ENCODE measurements at regions not wholly inside any gene's neighbourhood (a gene's known extent, or its start where the extent isn't known, plus 50 kb on each side); places are given as distances from the start of the nearest gene placed in this dataset.

GRCh38 chr18:24721388-24721787 is 261.0 kb downstream of the HRH4 start:
- Histone ChIP-seq H3K4me3 (ENCODE audit: low read depth in 1 of 2, low read length in 2 of 2) (no peak overlapping the region), H3K36me3 (ENCODE audit: control insufficient read depth in 1 of 2, insufficient read depth in 2 of 2, low read length in 2 of 2) (no peaks in the 10 kb centered on the region), H3K27me3 (ENCODE audit: low read depth, low read length) (no peaks in the 10 kb centered on the region), H3K9me3 (ENCODE audit: control insufficient read depth in 1 of 2, low read length in 2 of 2) (no peaks in the 10 kb centered on the region), H3K27ac (ENCODE audit: low read length) (no peak overlapping the region), H3K4me1 (ENCODE audit: control insufficient read depth in 1 of 2, insufficient read depth in 2 of 2, low read length in 2 of 2) (no peaks in the 10 kb centered on the region)

DNA sequence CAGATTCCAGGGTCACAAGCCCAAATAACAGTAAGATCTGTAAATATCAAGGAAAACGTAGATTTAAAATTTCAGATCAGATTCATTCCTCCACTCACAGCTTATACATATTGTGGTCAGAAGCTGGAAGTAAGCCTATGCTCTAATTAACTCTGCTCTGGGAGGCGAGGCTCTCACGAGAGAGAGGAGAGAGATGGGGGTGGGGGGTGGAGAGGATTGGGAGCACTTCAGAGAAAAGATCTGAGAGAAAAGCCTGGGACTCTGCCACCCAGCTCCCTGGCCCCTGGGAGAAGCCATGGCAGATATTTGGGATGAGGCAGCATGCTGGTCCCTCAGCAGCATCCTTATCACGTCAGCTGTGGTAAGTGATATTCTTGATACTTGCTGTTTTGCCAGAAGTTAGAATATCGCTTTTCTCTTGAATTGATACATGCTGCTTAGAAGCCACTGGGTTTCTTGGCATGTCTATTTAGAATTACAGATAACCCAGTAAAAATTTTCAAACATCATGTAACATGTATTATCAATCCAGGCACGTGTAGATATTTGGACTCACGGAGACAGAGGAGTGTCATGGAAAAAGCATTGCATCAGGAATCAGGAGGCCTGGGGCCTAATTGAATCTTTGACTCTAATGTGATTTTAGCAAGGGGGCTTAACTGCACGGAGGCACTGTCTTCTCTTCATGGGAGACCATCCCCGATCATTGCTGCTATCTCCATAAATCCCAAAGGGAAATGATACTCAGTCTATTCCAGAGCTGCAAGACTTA is 265.4 kb downstream of the HRH4 start:
- no peak overlapping the region for H3K4me3 ChIP-seq (ENCODE audit: low read depth in 1 of 2, low read length in 2 of 2)
- no peak overlapping the region for H3K27ac ChIP-seq (ENCODE audit: low read length)
- no peaks in the 10 kb centered on the region for H3K9me3 ChIP-seq (ENCODE audit: control insufficient read depth in 1 of 2, low read length in 2 of 2)
- no peaks in the 10 kb centered on the region for H3K36me3 ChIP-seq (ENCODE audit: control insufficient read depth in 1 of 2, insufficient read depth in 2 of 2, low read length in 2 of 2)
- no peaks in the 10 kb centered on the region for H3K27me3 ChIP-seq (ENCODE audit: low read depth, low read length)
- H3K4me1 ChIP-seq (ENCODE audit: control insufficient read depth in 1 of 2, insufficient read depth in 2 of 2, low read length in 2 of 2): no peaks in the 10 kb centered on the region

- H3K27ac ChIP-seq (ENCODE audit: low read length): no peak overlapping the region
- H3K27me3 ChIP-seq (ENCODE audit: low read depth, low read length): no peaks in the 10 kb centered on the region
- no peaks in the 10 kb centered on the region for H3K4me1 ChIP-seq (ENCODE audit: control insufficient read depth in 1 of 2, insufficient read depth in 2 of 2, low read length in 2 of 2)
- no peaks in the 10 kb centered on the region for H3K36me3 ChIP-seq (ENCODE audit: control insufficient read depth in 1 of 2, insufficient read depth in 2 of 2, low read length in 2 of 2)
- peak overlapping the region; percentile 38 to 47 for H3K4me3 ChIP-seq (ENCODE audit: low read depth in 1 of 2, low read length in 2 of 2)
- H3K9me3 ChIP-seq (ENCODE audit: control insufficient read depth in 1 of 2, low read length in 2 of 2): no peaks in the 10 kb centered on the region
Measured at GRCh38 chr18:24726727-24727492, 266.5 kb downstream of the HRH4 start.

DNA sequence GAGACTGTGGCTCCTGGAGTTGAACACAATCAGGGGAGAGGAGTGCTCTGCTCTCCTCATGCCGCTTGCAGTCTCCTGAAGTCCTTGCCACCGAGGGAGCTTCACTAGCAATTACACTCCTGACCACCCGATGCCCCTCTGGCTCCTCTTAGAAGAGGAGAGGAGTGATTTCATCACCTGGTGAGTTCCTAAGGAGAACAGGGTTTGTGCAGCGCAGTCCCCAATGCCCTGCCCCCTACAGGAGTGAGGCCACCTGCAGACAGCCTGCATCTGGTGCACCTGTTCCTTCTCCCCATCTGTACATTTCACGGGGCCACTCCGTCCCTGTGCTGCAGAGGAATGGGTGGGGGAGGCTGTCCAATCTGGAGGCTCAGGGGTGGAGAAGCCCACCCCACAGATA is 267.2 kb downstream of the HRH4 start:
- Histone ChIP-seq H3K4me3 (ENCODE audit: low read depth in 1 of 2, low read length in 2 of 2) (no peak overlapping the region), H3K4me1 (ENCODE audit: control insufficient read depth in 1 of 2, insufficient read depth in 2 of 2, low read length in 2 of 2) (no peaks in the 10 kb centered on the region), H3K27ac (ENCODE audit: low read length) (no peak overlapping the region), H3K9me3 (ENCODE audit: control insufficient read depth in 1 of 2, low read length in 2 of 2) (no peaks in the 10 kb centered on the region), H3K27me3 (ENCODE audit: low read depth, low read length) (no peaks in the 10 kb centered on the region), H3K36me3 (ENCODE audit: control insufficient read depth in 1 of 2, insufficient read depth in 2 of 2, low read length in 2 of 2) (no peaks in the 10 kb centered on the region)

- no peak overlapping the region for H3K27ac ChIP-seq (ENCODE audit: low read length)
- no peaks in the 10 kb centered on the region for H3K4me1 ChIP-seq (ENCODE audit: control insufficient read depth in 1 of 2, insufficient read depth in 2 of 2, low read length in 2 of 2)
- no peaks in the 10 kb centered on the region for H3K36me3 ChIP-seq (ENCODE audit: control insufficient read depth in 1 of 2, insufficient read depth in 2 of 2, low read length in 2 of 2)
- H3K9me3 ChIP-seq (ENCODE audit: control insufficient read depth in 1 of 2, low read length in 2 of 2): no peaks in the 10 kb centered on the region
- H3K4me3 ChIP-seq (ENCODE audit: low read depth in 1 of 2, low read length in 2 of 2): no peak overlapping the region
- H3K27me3 ChIP-seq (ENCODE audit: low read depth, low read length): no peaks in the 10 kb centered on the region
Measured at GRCh38 chr18:24731158-24731557, 270.7 kb downstream of the HRH4 start.

DNA sequence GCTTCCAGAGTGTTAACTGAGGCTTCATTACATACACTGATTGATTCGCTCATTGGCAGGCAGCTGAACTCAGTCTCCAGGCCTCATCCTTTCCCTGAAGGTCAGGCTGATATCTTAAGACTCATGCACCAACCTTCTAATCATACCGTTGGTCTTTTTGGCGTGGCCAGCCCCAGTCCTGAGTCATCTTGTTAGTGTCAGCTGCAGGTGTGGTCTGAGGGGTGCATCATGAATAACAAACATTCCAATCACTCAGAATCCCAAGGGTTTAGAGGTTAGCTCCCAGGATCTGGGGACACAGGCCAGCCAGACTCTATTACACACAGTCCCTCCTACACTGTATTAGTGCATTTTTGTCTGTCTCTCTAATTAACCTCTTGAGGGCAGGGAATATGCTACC is 271.5 kb downstream of the HRH4 start:
- H3K4me3 ChIP-seq (ENCODE audit: low read depth in 1 of 2, low read length in 2 of 2): no peak overlapping the region
- no peaks in the 10 kb centered on the region for H3K27me3 ChIP-seq (ENCODE audit: low read depth, low read length)
- H3K9me3 ChIP-seq (ENCODE audit: control insufficient read depth in 1 of 2, low read length in 2 of 2): no peaks in the 10 kb centered on the region
- H3K4me1 ChIP-seq (ENCODE audit: control insufficient read depth in 1 of 2, insufficient read depth in 2 of 2, low read length in 2 of 2): no peaks in the 10 kb centered on the region
- H3K27ac ChIP-seq (ENCODE audit: low read length): no peak overlapping the region
- no peaks in the 10 kb centered on the region for H3K36me3 ChIP-seq (ENCODE audit: control insufficient read depth in 1 of 2, insufficient read depth in 2 of 2, low read length in 2 of 2)

DNA sequence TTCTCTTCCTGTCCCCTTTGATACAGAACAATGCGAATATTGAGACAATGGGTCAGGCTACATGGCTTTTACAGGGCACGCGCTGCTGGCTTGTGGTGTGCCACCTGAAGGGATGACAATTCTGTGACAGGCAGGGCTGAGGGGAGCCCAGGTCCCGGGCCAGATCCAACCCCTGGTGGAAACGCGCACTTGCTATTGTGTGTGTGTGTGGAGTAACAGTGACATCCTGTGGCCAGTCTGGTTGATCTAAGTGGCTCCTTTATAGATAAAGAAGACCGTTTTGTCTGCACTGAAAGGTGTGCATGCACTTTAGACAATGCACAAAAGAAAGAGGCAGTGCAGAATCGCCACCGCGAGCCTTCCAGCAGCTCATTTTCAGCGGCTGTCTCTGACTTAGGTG is 273.6 kb downstream of the HRH4 start:
- no peak overlapping the region for H3K27ac ChIP-seq (ENCODE audit: low read length)
- H3K27me3 ChIP-seq (ENCODE audit: low read depth, low read length): no peaks in the 10 kb centered on the region
- no peaks in the 10 kb centered on the region for H3K9me3 ChIP-seq (ENCODE audit: control insufficient read depth in 1 of 2, low read length in 2 of 2)
- no peaks in the 10 kb centered on the region for H3K4me1 ChIP-seq (ENCODE audit: control insufficient read depth in 1 of 2, insufficient read depth in 2 of 2, low read length in 2 of 2)
- H3K4me3 ChIP-seq (ENCODE audit: low read depth in 1 of 2, low read length in 2 of 2): no peak overlapping the region
- H3K36me3 ChIP-seq (ENCODE audit: control insufficient read depth in 1 of 2, insufficient read depth in 2 of 2, low read length in 2 of 2): no peaks in the 10 kb centered on the region

GRCh38 chr18:24735624-24736231 is 275.3 kb downstream of the HRH4 start:
- H3K36me3 ChIP-seq (ENCODE audit: control insufficient read depth in 1 of 2, insufficient read depth in 2 of 2, low read length in 2 of 2): no peaks in the 10 kb centered on the region
- no peaks in the 10 kb centered on the region for H3K27me3 ChIP-seq (ENCODE audit: low read depth, low read length)
- no peaks in the 10 kb centered on the region for H3K9me3 ChIP-seq (ENCODE audit: control insufficient read depth in 1 of 2, low read length in 2 of 2)
- no peaks in the 10 kb centered on the region for H3K4me1 ChIP-seq (ENCODE audit: control insufficient read depth in 1 of 2, insufficient read depth in 2 of 2, low read length in 2 of 2)
- no peak overlapping the region for H3K27ac ChIP-seq (ENCODE audit: low read length)
- no peak overlapping the region for H3K4me3 ChIP-seq (ENCODE audit: low read depth in 1 of 2, low read length in 2 of 2)

DNA sequence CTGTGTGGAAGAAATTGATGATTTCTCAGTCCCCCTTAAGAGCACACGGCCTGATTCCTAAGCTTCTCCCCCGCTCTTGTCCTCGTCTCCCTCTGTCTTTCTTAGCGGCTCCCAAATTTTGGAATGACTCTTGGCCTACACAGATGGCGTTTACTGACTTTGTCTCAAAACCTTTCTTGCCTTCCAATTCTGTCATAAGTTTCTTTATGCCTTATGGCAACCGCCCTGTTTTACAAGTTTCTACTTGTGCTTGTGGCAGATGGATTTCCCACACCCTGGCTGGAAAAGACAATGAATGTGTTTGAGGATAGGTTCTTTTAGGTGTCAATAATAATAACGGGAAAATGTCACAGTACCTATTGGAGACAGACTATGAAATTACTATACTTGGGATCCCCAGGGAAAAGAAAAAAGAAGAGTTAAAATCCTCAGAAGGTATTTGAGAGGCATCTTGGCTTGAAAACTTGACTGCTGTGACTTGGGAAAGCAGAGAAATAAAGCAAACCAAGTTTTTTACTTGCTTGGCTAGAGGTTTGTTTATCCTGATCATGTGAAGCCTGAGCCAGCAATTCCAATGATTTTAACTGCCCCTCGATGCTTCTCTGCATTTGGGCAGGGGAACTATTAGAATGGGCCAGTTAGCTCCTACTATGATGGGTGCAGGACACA is 276.4 kb downstream of the HRH4 start:
- H3K36me3 ChIP-seq (ENCODE audit: control insufficient read depth in 1 of 2, insufficient read depth in 2 of 2, low read length in 2 of 2): no peaks in the 10 kb centered on the region
- H3K27ac ChIP-seq (ENCODE audit: low read length): no peak overlapping the region
- no peaks in the 10 kb centered on the region for H3K27me3 ChIP-seq (ENCODE audit: low read depth, low read length)
- H3K4me3 ChIP-seq (ENCODE audit: low read depth in 1 of 2, low read length in 2 of 2): no peak overlapping the region
- H3K4me1 ChIP-seq (ENCODE audit: control insufficient read depth in 1 of 2, insufficient read depth in 2 of 2, low read length in 2 of 2): no peaks in the 10 kb centered on the region
- no peaks in the 10 kb centered on the region for H3K9me3 ChIP-seq (ENCODE audit: control insufficient read depth in 1 of 2, low read length in 2 of 2)

DNA sequence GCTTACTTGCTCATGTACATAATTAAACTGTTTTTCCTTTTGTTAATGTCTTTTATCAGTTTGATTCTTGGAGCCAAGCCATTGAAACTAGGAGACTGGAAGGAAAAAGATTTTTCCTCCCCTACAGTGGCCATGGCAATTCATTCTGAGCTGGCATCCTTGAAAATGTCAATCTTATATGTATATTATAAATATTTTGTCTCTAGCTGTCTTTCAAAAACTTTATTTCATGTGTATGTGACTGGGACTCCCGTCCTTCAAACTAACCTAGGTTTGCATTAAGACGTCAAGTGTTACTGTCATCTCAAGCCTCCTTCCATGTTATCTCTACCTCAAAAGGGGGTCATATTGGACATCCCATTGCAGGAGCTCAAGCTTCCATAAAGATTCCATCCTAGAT is 280.4 kb downstream of the HRH4 start:
- H3K4me3 ChIP-seq (ENCODE audit: low read depth in 1 of 2, low read length in 2 of 2): no peak overlapping the region
- H3K27ac ChIP-seq (ENCODE audit: low read length): no peak overlapping the region
- no peaks in the 10 kb centered on the region for H3K36me3 ChIP-seq (ENCODE audit: control insufficient read depth in 1 of 2, insufficient read depth in 2 of 2, low read length in 2 of 2)
- H3K27me3 ChIP-seq (ENCODE audit: low read depth, low read length): no peaks in the 10 kb centered on the region
- H3K4me1 ChIP-seq (ENCODE audit: control insufficient read depth in 1 of 2, insufficient read depth in 2 of 2, low read length in 2 of 2): no peaks in the 10 kb centered on the region
- no peaks in the 10 kb centered on the region for H3K9me3 ChIP-seq (ENCODE audit: control insufficient read depth in 1 of 2, low read length in 2 of 2)

- Histone ChIP-seq H3K27ac (ENCODE audit: low read length) (no peak overlapping the region), H3K36me3 (ENCODE audit: control insufficient read depth in 1 of 2, insufficient read depth in 2 of 2, low read length in 2 of 2) (no peaks in the 10 kb centered on the region), H3K9me3 (ENCODE audit: control insufficient read depth in 1 of 2, low read length in 2 of 2) (no peaks in the 10 kb centered on the region), H3K27me3 (ENCODE audit: low read depth, low read length) (no peaks in the 10 kb centered on the region), H3K4me1 (ENCODE audit: control insufficient read depth in 1 of 2, insufficient read depth in 2 of 2, low read length in 2 of 2) (no peaks in the 10 kb centered on the region), H3K4me3 (ENCODE audit: low read depth in 1 of 2, low read length in 2 of 2) (no peak overlapping the region)
Measured at GRCh38 chr18:24741321-24741720, 280.9 kb downstream of the HRH4 start.

Data from muscle layer of duodenum (tissue), 2 donors.